C4-2B (cell line): ENCODE measurements at regions not wholly inside any gene's neighbourhood (a gene's known extent, or its start where the extent isn't known, plus 50 kb on each side); places are given as distances from the start of the nearest gene placed in this dataset.

Experiments used
- CTCF ChIP-seq: fragments of 450-650 bp; conservative IDR thresholded peaks from 2 replicates; pipeline ENCODE4 v1.5.1; 2017; ENCODE audit warnings: mild to moderate bottlenecking
- ZFX ChIP-seq: fragments of 450-650 bp; IDR thresholded peaks from 2 replicates; pipeline ENCODE4 v1.6.1; 2017

DNA sequence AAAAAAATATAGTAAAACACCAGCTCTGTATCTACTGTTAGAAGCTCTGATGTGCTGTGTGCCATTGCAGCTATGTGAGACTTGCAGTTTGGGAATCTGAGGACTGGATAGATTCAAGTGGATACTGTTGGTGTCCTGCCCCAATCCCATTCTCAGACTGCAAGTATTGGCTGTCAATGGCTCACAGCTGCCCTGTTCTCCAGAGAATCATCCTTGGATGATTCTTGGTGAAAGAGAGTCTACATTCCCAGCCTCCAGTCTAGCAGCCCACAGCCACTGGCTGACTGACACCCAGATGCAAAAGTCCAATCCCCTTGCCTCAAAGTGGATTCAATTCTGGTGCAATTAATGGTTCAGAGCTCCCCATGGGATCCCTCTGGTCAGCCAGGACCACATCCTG is 206.1 kb upstream of the MTNR1B start:
- TF ChIP-seq CTCF = no peak
- TF ChIP-seq ZFX = no peak
